ENCODE measurements at regions not wholly inside any gene's neighbourhood (a gene's known extent, or its start where the extent isn't known, plus 50 kb on each side); places are given as distances from the start of the nearest gene placed in this dataset.

DNA sequence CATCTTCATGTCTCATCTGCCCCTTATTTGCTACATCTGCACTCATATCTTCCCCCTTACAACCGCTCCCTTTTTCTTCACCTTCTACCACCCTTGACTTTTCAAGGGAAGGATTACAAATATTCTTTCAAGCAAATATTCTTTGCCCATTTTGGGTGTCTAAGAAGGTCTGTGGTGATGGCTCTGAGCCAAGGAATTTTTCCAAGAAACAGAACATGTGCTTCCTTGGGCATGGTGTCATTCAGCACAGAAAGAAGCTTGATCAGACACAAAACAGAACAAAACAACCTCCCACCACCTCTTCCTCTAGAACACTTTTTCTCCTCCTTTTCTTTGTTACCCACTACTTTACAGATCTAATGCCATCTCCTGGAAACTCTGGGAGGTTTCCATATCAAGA, 313.7 kb downstream of the SATB2 start (continued):
- TF ChIP-seq MAZ (CRISPR knock-in tag; conservative IDR thresholded peaks at IDR 0.05 in 1 of 2, IDR thresholded peaks at IDR 0.05 in 1 of 2), result no peak
- TF ChIP-seq, protein P1, sequence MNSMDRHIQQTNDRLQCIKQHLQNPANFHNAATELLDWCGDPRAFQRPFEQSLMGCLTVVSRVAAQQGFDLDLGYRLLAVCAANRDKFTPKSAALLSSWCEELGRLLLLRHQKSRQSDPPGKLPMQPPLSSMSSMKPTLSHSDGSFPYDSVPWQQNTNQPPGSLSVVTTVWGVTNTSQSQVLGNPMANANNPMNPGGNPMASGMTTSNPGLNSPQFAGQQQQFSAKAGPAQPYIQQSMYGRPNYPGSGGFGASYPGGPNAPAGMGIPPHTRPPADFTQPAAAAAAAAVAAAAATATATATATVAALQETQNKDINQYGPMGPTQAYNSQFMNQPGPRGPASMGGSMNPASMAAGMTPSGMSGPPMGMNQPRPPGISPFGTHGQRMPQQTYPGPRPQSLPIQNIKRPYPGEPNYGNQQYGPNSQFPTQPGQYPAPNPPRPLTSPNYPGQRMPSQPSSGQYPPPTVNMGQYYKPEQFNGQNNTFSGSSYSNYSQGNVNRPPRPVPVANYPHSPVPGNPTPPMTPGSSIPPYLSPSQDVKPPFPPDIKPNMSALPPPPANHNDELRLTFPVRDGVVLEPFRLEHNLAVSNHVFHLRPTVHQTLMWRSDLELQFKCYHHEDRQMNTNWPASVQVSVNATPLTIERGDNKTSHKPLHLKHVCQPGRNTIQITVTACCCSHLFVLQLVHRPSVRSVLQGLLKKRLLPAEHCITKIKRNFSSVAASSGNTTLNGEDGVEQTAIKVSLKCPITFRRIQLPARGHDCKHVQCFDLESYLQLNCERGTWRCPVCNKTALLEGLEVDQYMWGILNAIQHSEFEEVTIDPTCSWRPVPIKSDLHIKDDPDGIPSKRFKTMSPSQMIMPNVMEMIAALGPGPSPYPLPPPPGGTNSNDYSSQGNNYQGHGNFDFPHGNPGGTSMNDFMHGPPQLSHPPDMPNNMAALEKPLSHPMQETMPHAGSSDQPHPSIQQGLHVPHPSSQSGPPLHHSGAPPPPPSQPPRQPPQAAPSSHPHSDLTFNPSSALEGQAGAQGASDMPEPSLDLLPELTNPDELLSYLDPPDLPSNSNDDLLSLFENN (IDR thresholded peaks at IDR 0.05; ENCODE audit: low read depth in 2 of 2, low read length in 2 of 2), result no peak

DNA sequence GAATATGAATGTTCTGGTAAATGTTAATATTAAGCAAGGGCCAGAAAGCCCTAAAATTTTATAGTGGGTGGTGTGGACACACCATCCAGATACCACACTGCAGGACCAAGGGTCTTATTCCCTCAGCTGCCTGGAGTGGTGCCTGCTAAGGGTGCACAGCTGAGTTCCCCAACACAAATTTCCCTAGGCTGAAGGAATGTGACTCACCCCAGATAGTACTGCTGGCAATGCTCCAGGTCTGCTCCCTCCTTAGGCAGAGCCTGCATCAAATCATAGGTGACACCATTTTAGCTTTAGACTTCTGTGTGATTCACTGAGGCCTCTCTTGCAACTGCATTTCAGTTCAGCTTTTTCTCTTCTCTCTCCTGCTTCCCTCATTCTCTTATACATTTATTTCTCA, 321.1 kb downstream of the SATB2 start:
- H3K36me3 ChIP-seq (ENCODE audit: control insufficient read depth, insufficient read depth, low read length), result no peaks in the 10 kb centered on the region
- H2AFZ ChIP-seq (ENCODE audit: low read depth, low read length), result no peak overlapping the region
- no peak for FAIRE-seq
- no peak for ATAC-seq
- no peaks in the 10 kb centered on the region for H3K27me3 ChIP-seq (ENCODE audit: control insufficient read depth in 2 of 2, insufficient read depth in 2 of 2, low read length in 2 of 2)
- BruUV-seq (replicated peaks), result no TSS peak
- no peaks in the 10 kb centered on the region for H3K79me2 ChIP-seq (ENCODE audit: control insufficient read depth, insufficient read depth, low read length)
- H4K20me1 ChIP-seq (replicated peaks; ENCODE audit: control insufficient read depth, insufficient read depth, low read length), result no peaks in the 10 kb centered on the region
- no peak overlapping the region for H3K27ac ChIP-seq (ENCODE audit: extremely low read depth, low read depth, low read length)
- TF ChIP-seq NFIC (IDR thresholded peaks at IDR 0.05) (peak; percentile 75), HMG20B (CRISPR knock-in tag; IDR thresholded peaks at IDR 0.05) (no peak), CHD2 (IDR thresholded peaks at IDR 0.05; ENCODE audit: low read depth, low read length) (no peak), ZNF274 (IDR thresholded peaks at IDR 0.05; ENCODE audit: borderline replicate concordance, low read depth, low read length) (no peak), ILK (tag; IDR thresholded peaks at IDR 0.05; ENCODE audit: borderline replicate concordance, low read depth) (no peak), CBFA2T3 (IDR thresholded peaks at IDR 0.05) (no peak)
- no peak overlapping the region for H3K9ac ChIP-seq (ENCODE audit: insufficient read depth in 1 of 2, low read depth in 2 of 2, low read length in 2 of 2)
- H3K4me2 ChIP-seq (ENCODE audit: insufficient read depth, low read length), result no peak overlapping the region
- no peaks in the 10 kb centered on the region for H3K4me1 ChIP-seq (replicated peaks in 1 of 2; ENCODE audit: control insufficient read depth in 2 of 2, insufficient read depth in 2 of 2, low read length in 2 of 2)
- H3K4me3 ChIP-seq, result no peak overlapping the region
- ChIA-PET POLR2A (no interaction called here), CTCF (ENCODE audit: low intra/inter-chr PET ratio) (no interaction called here)
- no peaks in the 10 kb centered on the region for H3K9me3 ChIP-seq (replicated peaks; ENCODE audit: control insufficient read depth, insufficient read depth, low read depth, low read length)
- intact Hi-C loops (cut with micrococcal nuclease) (no loop called here), in situ Hi-C loops (cut with MboI) (no loop called here)
- H3K9me1 ChIP-seq (ENCODE audit: control insufficient read depth, insufficient read depth, low read length), result no peaks in the 10 kb centered on the region
- peak in 3 of 4 experiments; percentile 5 to 24 (median 8) for DNase-seq (ENCODE audit: extremely low read depth in 1 of 4, low spot score in 3 of 4)
